OCI-LY7 (cell line): ENCODE measurements at regions not wholly inside any gene's neighbourhood (a gene's known extent, or its start where the extent isn't known, plus 50 kb on each side); places are given as distances from the start of the nearest gene placed in this dataset.

ENCODE experiments used
- EZH2phosphoT487 ChIP-seq: fragments of 200-600 bp; sonication (generic); IDR thresholded peaks from 2 replicates; pipeline ENCODE4 v1.6.1; 2018; ENCODE audit warnings: low read depth, borderline replicate concordance, mild to moderate bottlenecking, mixed run types, antibody characterized with exemption, low read length, moderate library complexity, mixed read lengths
- TF ChIP-seq, protein P1 (sequence below): fragments of 200-600 bp; sonication (generic); conservative IDR thresholded peaks from 2 replicates; pipeline ENCODE4 v1.5.1; 2014; ENCODE audit warnings: mild to moderate bottlenecking, antibody characterized with exemption, low read length, moderate library complexity, mixed read lengths

DNA sequence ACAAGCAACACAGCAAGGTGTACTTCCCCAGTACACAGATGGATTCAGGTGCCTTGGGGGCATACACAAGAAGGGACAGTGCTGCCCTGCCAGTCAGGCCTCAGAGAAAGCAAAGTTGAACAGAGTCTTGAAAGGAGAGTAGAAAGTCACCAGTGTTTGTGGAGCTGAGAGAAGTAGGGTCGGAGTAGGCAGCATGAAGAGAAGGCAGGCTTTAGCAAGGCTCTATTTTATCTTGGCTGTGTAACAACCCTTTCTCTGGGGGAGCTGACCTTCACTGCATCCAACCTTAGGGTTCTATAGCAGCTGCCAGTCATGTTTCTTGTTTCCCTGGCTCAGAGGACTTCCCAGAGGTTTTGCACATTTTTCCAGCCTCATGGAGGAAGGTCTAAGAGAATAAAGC is 77.4 kb upstream of the BLID start:
- TF ChIP-seq, protein P1, sequence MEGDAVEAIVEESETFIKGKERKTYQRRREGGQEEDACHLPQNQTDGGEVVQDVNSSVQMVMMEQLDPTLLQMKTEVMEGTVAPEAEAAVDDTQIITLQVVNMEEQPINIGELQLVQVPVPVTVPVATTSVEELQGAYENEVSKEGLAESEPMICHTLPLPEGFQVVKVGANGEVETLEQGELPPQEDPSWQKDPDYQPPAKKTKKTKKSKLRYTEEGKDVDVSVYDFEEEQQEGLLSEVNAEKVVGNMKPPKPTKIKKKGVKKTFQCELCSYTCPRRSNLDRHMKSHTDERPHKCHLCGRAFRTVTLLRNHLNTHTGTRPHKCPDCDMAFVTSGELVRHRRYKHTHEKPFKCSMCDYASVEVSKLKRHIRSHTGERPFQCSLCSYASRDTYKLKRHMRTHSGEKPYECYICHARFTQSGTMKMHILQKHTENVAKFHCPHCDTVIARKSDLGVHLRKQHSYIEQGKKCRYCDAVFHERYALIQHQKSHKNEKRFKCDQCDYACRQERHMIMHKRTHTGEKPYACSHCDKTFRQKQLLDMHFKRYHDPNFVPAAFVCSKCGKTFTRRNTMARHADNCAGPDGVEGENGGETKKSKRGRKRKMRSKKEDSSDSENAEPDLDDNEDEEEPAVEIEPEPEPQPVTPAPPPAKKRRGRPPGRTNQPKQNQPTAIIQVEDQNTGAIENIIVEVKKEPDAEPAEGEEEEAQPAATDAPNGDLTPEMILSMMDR = no peak
- TF ChIP-seq EZH2phosphoT487 = no peak
